ENCODE measurements at regions not wholly inside any gene's neighbourhood (a gene's known extent, or its start where the extent isn't known, plus 50 kb on each side); places are given as distances from the start of the nearest gene placed in this dataset.

- no peak overlapping the region for H3K4me3 ChIP-seq (ENCODE audit: low read depth, low read length)
- no peak for TF ChIP-seq CTCF (IDR thresholded peaks at IDR 0.05; ENCODE audit: borderline replicate concordance, insufficient read depth, low read depth, low read length)
Measured at GRCh38 chr10:128850647-128851046, 616.4 kb upstream of the MGMT start.

GRCh38 chr10:128851281-128851680 is 615.8 kb upstream of the MGMT start:
- no peak overlapping the region for H3K4me3 ChIP-seq (ENCODE audit: low read depth, low read length)
- TF ChIP-seq CTCF (IDR thresholded peaks at IDR 0.05; ENCODE audit: borderline replicate concordance, insufficient read depth, low read depth, low read length) = no peak

- TF ChIP-seq CTCF (IDR thresholded peaks at IDR 0.05; ENCODE audit: borderline replicate concordance, insufficient read depth, low read depth, low read length) = no peak
- no peak overlapping the region for H3K4me3 ChIP-seq (ENCODE audit: low read depth, low read length)
Measured at GRCh38 chr10:128851726-128852125, 615.3 kb upstream of the MGMT start.

GRCh38 chr10:128852449-128852848 is 614.6 kb upstream of the MGMT start:
- TF ChIP-seq CTCF (IDR thresholded peaks at IDR 0.05; ENCODE audit: borderline replicate concordance, insufficient read depth, low read depth, low read length) = no peak
- no peak overlapping the region for H3K4me3 ChIP-seq (ENCODE audit: low read depth, low read length)

GRCh38 chr10:128852902-128853301 is 614.1 kb upstream of the MGMT start:
- no peak for TF ChIP-seq CTCF (IDR thresholded peaks at IDR 0.05; ENCODE audit: borderline replicate concordance, insufficient read depth, low read depth, low read length)
- H3K4me3 ChIP-seq (ENCODE audit: low read depth, low read length) = no peak overlapping the region

- H3K4me3 ChIP-seq (ENCODE audit: low read depth, low read length) = no peak overlapping the region
- TF ChIP-seq CTCF (IDR thresholded peaks at IDR 0.05; ENCODE audit: borderline replicate concordance, insufficient read depth, low read depth, low read length) = no peak
Measured at GRCh38 chr10:128853537-128853936, 613.5 kb upstream of the MGMT start.

GRCh38 chr10:128854204-128854603 is 612.8 kb upstream of the MGMT start:
- TF ChIP-seq CTCF (IDR thresholded peaks at IDR 0.05; ENCODE audit: borderline replicate concordance, insufficient read depth, low read depth, low read length) = no peak
- H3K4me3 ChIP-seq (ENCODE audit: low read depth, low read length) = no peak overlapping the region
